Activated T-helper 2 cell treated with anti-CD3 and anti-CD28 coated beads, Interferon-gamma antibody, Interleukin-2, Interleukin-4, amounts not matched to agents 10 μg/mL and 5 μg/mL and 100 μg/mL, durations not matched to agents 14 hours and 24 hours and 36 hours (primary cell): ENCODE measurements at regions not wholly inside any gene's neighbourhood (a gene's known extent, or its start where the extent isn't known, plus 50 kb on each side); places are given as distances from the start of the nearest gene placed in this dataset.
"Not testable (repeated sequence)": the region's sequence is repeated elsewhere in the genome, so short reads cannot be mapped to it uniquely, and the experiment has no call there.

Experiments
- DNase-seq: peaks from one replicate; pipeline ENCODE4 v3.0.0; 2021; ENCODE audit warnings: low spot score
- H3K27ac Mint-ChIP-seq: one replicate; pipeline ENCODE4 v1.8.0; 2021; ENCODE audit warnings: mixed read lengths
- H3K27me3 Mint-ChIP-seq: one replicate; pipeline ENCODE4 v1.8.0; 2021; ENCODE audit warnings: low read depth, mixed read lengths
- H3K36me3 Mint-ChIP-seq: one replicate; pipeline ENCODE4 v1.8.0; 2021; ENCODE audit warnings: low read depth, mixed read lengths
- H3K4me1 Mint-ChIP-seq: one replicate; pipeline ENCODE4 v1.8.0; 2021; ENCODE audit warnings: low read depth, mixed read lengths
- H3K4me3 Mint-ChIP-seq: one replicate; pipeline ENCODE4 v1.8.0; 2021; ENCODE audit warnings: low read depth, mild to moderate bottlenecking, moderate library complexity, mixed read lengths
- H3K9me3 Mint-ChIP-seq: one replicate; pipeline ENCODE4 v1.8.0; 2021; ENCODE audit warnings: mixed read lengths
- intact Hi-C: fragments of 100-400 bp; cut with micrococcal nuclease; formaldehyde crosslinking; loops from one replicate; pipeline ENCODE4 v1.15.1; 2023

DNA sequence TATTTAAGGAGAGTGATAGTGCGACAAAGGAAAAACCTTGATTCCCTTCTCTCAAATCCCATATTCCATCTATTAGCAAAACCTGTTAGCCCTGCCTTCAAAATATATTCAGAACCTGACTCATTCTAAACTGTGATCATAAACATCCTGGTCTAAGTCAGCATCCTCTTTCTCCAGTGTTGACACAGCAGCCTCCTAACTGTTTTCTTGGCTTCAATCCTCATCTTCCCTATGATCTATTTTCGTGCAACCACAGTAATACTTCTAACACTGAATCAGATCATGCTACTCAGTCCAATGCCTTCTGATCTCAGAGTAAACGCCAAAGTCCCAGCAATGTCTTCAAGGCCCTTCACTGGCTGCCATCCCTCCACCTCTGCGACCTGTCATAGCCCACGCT lies 785.1 kb downstream of the EDEM1 start:
- intact Hi-C loops = no loop called here
- Mint-ChIP-seq H3K36me3 (no peaks in the 10 kb centered on the region), H3K9me3 (peaks cover 12% of the 10 kb centered on the region), H3K27ac (no peak overlapping the region), H3K27me3 (no peaks in the 10 kb centered on the region), H3K4me3 (no peak overlapping the region), H3K4me1 (no peaks in the 10 kb centered on the region)
- no peak for DNase-seq

- no peaks in the 10 kb centered on the region for H3K36me3 Mint-ChIP-seq
- no peak overlapping the region for H3K27ac Mint-ChIP-seq
- no peak overlapping the region for H3K4me3 Mint-ChIP-seq
- no peaks in the 10 kb centered on the region for H3K27me3 Mint-ChIP-seq
- peaks cover 9% of the 10 kb centered on the region for H3K9me3 Mint-ChIP-seq
- DNase-seq = no peak
- intact Hi-C loops = no loop called here
- no peaks in the 10 kb centered on the region for H3K4me1 Mint-ChIP-seq
Observed at GRCh38 chr3:5974630-5975322, 787.3 kb downstream of the EDEM1 start.

GRCh38 chr3:5977331-5977730 lies 789.8 kb downstream of the EDEM1 start:
- Mint-ChIP-seq H3K36me3 (no peaks in the 10 kb centered on the region), H3K27ac (no peak overlapping the region)

GRCh38 chr3:5980475-5980874 lies 793.0 kb downstream of the EDEM1 start:
- Mint-ChIP-seq H3K27me3 (no peaks in the 10 kb centered on the region), H3K36me3 (no peaks in the 10 kb centered on the region), H3K9me3 (peaks cover 20% of the 10 kb centered on the region), H3K4me1 (no peaks in the 10 kb centered on the region), H3K27ac (no peak overlapping the region), H3K4me3 (no peak overlapping the region)
- no peak for DNase-seq
- intact Hi-C loops = no loop called here

More at GRCh38 chr3:5977331-5977730, 789.8 kb downstream of the EDEM1 start:
- Mint-ChIP-seq H3K27me3 (no peaks in the 10 kb centered on the region), H3K9me3 (peaks cover 24% of the 10 kb centered on the region), H3K4me1 (no peaks in the 10 kb centered on the region), H3K4me3 (no peak overlapping the region)
- intact Hi-C loops = no loop called here
- DNase-seq = no peak

DNA sequence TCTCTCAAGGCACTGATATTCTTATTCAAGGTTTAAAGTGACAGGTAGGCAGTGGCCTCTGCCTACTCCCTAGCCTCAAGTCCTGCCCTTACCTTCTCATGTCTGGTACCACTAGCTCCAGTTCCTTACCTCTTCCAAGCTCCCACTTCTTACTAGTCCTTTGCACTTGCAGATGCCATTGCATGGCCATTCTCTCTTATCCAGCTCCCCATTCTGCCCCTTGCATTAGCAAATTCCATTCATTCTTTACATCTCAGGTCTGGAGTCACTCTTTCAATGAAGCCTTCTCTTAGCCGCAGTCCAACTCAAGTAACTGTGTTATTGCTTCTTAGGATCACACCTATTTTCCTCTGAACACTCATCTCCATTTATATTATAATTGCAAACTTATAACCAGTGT lies 807.1 kb downstream of the EDEM1 start:
- Mint-ChIP-seq H3K27me3 (no peaks in the 10 kb centered on the region), H3K4me1 (no peaks in the 10 kb centered on the region), H3K9me3 (peaks cover 7% of the 10 kb centered on the region), H3K4me3 (no peak overlapping the region), H3K36me3 (no peaks in the 10 kb centered on the region), H3K27ac (no peak overlapping the region)
- DNase-seq = no peak
- intact Hi-C loops = no loop called here

DNA sequence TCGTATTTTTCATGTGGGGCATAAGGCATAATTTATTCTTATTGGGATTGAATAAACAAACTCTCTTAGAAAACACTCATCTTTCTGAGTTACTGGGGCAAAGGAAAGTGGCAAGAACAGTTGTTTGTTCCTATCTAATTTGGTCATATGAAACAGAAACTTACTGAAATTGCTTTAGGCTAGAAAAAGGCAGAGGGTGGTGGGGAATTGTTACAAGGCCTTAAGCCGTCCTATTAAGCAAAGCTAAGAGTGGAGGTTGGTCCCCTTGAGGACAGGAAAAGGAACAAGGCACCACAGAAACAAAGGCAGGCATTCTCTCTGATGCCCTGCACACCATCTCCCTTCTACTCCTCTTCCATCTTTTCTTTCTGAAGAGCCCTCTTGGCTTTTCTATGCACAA lies 830.9 kb downstream of the EDEM1 start:
- intact Hi-C loops = no loop called here
- no peak for DNase-seq
- H3K4me1 Mint-ChIP-seq = no peaks in the 10 kb centered on the region
- no peak overlapping the region for H3K4me3 Mint-ChIP-seq
- H3K9me3 Mint-ChIP-seq = peaks cover 29% of the 10 kb centered on the region
- H3K36me3 Mint-ChIP-seq = no peaks in the 10 kb centered on the region
- no peak overlapping the region for H3K27ac Mint-ChIP-seq
- H3K27me3 Mint-ChIP-seq = no peaks in the 10 kb centered on the region

GRCh38 chr3:6022621-6023020 lies 835.1 kb downstream of the EDEM1 start:
- Mint-ChIP-seq H3K27ac (no peak overlapping the region), H3K27me3 (no peaks in the 10 kb centered on the region), H3K4me3 (no peak overlapping the region), H3K36me3 (no peaks in the 10 kb centered on the region), H3K4me1 (no peaks in the 10 kb centered on the region), H3K9me3 (peaks cover 47% of the 10 kb centered on the region)
- no peak for DNase-seq
- intact Hi-C loops = no loop called here

GRCh38 chr3:6025032-6025431 lies 835.9 kb upstream of the GRM7 start:
- Mint-ChIP-seq H3K9me3 (peaks cover 50% of the 10 kb centered on the region), H3K36me3 (no peaks in the 10 kb centered on the region), H3K27ac (no peak overlapping the region), H3K4me1 (no peaks in the 10 kb centered on the region), H3K27me3 (no peaks in the 10 kb centered on the region), H3K4me3 (no peak overlapping the region)
- no peak for DNase-seq
- intact Hi-C loops = no loop called here

DNA sequence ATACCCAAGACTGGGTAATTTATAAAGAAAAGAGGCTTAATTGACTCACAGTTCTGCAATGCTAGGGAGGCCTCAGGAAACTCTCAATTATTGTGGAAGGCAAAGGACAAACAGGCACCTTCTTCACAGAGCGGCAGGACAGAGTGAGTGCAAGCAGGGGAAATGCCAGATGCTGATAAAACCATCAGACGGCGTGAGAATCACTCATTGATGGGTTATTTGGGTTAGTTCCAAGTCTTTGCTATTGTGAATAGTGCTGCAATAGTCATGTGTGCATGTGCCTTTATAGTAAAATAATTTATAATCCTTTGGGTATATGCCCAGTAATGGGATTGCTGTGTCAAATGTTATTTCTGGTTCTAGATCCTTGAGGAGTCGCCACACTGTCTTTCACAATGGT lies 830.3 kb upstream of the GRM7 start:
- H3K27ac Mint-ChIP-seq, H3K4me3 Mint-ChIP-seq, H3K36me3 Mint-ChIP-seq, H3K27me3 Mint-ChIP-seq, intact Hi-C loops, H3K4me1 Mint-ChIP-seq, DNase-seq: not testable (repeated sequence)
- peaks cover 55% of the 10 kb centered on the region for H3K9me3 Mint-ChIP-seq

GRCh38 chr3:6035626-6036025 lies 825.3 kb upstream of the GRM7 start:
- Mint-ChIP-seq H3K9me3 (peaks cover 37% of the 10 kb centered on the region), H3K4me1 (no peaks in the 10 kb centered on the region), H3K36me3 (no peaks in the 10 kb centered on the region), H3K27ac (no peak overlapping the region), H3K4me3 (no peak overlapping the region), H3K27me3 (no peaks in the 10 kb centered on the region)
- no peak for DNase-seq
- intact Hi-C loops = no loop called here

- Mint-ChIP-seq H3K4me3 (no peak overlapping the region), H3K9me3 (peaks cover 20% of the 10 kb centered on the region), H3K36me3 (no peaks in the 10 kb centered on the region), H3K27ac (no peak overlapping the region), H3K4me1 (no peaks in the 10 kb centered on the region), H3K27me3 (no peaks in the 10 kb centered on the region)
- DNase-seq = no peak
- intact Hi-C loops = no loop called here
Observed at GRCh38 chr3:6039971-6040370, 820.9 kb upstream of the GRM7 start.

- no peak for DNase-seq
- peaks cover 19% of the 10 kb centered on the region for H3K9me3 Mint-ChIP-seq
Observed at GRCh38 chr3:6041894-6042293, 819.0 kb upstream of the GRM7 start.

GRCh38 chr3:6047016-6047415 lies 813.9 kb upstream of the GRM7 start:
- no peaks in the 10 kb centered on the region for H3K36me3 Mint-ChIP-seq
- H3K4me3 Mint-ChIP-seq = no peak overlapping the region
- intact Hi-C loops = no loop called here
- no peaks in the 10 kb centered on the region for H3K27me3 Mint-ChIP-seq
- H3K27ac Mint-ChIP-seq = no peak overlapping the region
- peaks cover 34% of the 10 kb centered on the region for H3K9me3 Mint-ChIP-seq
- no peaks in the 10 kb centered on the region for H3K4me1 Mint-ChIP-seq
- DNase-seq = no peak

More at GRCh38 chr3:6041894-6042293, 819.0 kb upstream of the GRM7 start:
- intact Hi-C loops = no loop called here
- Mint-ChIP-seq H3K4me1 (no peaks in the 10 kb centered on the region), H3K36me3 (no peaks in the 10 kb centered on the region), H3K27ac (no peak overlapping the region), H3K27me3 (no peaks in the 10 kb centered on the region), H3K4me3 (no peak overlapping the region)

DNA sequence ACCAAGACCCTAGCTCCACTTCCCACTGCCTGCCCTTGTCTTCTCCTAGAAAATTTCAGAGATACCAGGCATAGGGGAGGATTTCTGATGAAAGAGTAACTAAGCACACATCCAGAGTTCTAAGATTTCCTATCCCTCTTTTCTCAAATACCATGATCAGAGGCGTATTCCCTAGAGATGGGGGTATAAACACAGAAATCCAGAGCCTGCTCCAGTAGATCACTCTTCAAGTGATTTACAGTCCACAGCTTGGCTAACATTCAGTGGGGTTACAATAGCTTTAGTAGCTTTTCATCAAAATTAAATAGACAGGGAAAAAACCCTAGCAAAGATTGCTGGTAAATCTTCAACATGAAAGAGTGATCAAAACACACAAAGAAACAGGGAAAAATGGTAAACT lies 800.7 kb upstream of the GRM7 start:
- DNase-seq = no peak
- Mint-ChIP-seq H3K4me1 (no peaks in the 10 kb centered on the region), H3K36me3 (no peaks in the 10 kb centered on the region), H3K27ac (no peak overlapping the region), H3K27me3 (no peaks in the 10 kb centered on the region), H3K9me3 (no peaks in the 10 kb centered on the region), H3K4me3 (no peak overlapping the region)
- intact Hi-C loops = no loop called here
